IPS-NIHi7 (cell line): ENCODE measurements at regions not wholly inside any gene's neighbourhood (a gene's known extent, or its start where the extent isn't known, plus 50 kb on each side); places are given as distances from the start of the nearest gene placed in this dataset.

Experiments
- DNase-seq: peaks from one replicate; pipeline ENCODE4 v3.0.0; 2012; ENCODE audit warnings: mixed read lengths; ENCODE audit errors: extremely low spot score

GRCh38 chr9:86659413-86660046, 287.8 kb downstream of the GAS1 start:
- no peak for DNase-seq

GRCh38 chr9:86655147-86655546, 292.2 kb downstream of the GAS1 start:
- no peak for DNase-seq

- DNase-seq: no peak
Observed at GRCh38 chr9:86653466-86653865, 293.8 kb downstream of the GAS1 start.

- no peak for DNase-seq
Observed at GRCh38 chr9:86652736-86653135, 294.6 kb downstream of the GAS1 start.

- DNase-seq: no peak
Observed at GRCh38 chr9:86649913-86650312, 295.7 kb upstream of the TUT7 start.

GRCh38 chr9:86648828-86649170, 294.6 kb upstream of the TUT7 start:
- no peak for DNase-seq

- no peak for DNase-seq
Observed at GRCh38 chr9:86648156-86648827, 294.1 kb upstream of the TUT7 start.

- no peak for DNase-seq
Observed at GRCh38 chr9:86645303-86645702, 291.1 kb upstream of the TUT7 start.

- no peak for DNase-seq
Observed at GRCh38 chr9:86644675-86645034, 290.4 kb upstream of the TUT7 start.

- DNase-seq: no peak
Observed at GRCh38 chr9:86643946-86644674, 289.9 kb upstream of the TUT7 start.

- no peak for DNase-seq
Observed at GRCh38 chr9:86642721-86643120, 288.5 kb upstream of the TUT7 start.

- DNase-seq: no peak
Observed at GRCh38 chr9:86641970-86642369, 287.8 kb upstream of the TUT7 start.

- DNase-seq: no peak
Observed at GRCh38 chr9:86639899-86640379, 285.7 kb upstream of the TUT7 start.

GRCh38 chr9:86639287-86639686, 285.1 kb upstream of the TUT7 start:
- DNase-seq: no peak

GRCh38 chr9:86638109-86638508, 283.9 kb upstream of the TUT7 start:
- DNase-seq: no peak

GRCh38 chr9:86637515-86637914, 283.3 kb upstream of the TUT7 start:
- peak; percentile 84 for DNase-seq

GRCh38 chr9:86636519-86636918, 282.3 kb upstream of the TUT7 start:
- no peak for DNase-seq

GRCh38 chr9:86636038-86636437, 281.8 kb upstream of the TUT7 start:
- no peak for DNase-seq

GRCh38 chr9:86634501-86634900, 280.3 kb upstream of the TUT7 start:
- no peak for DNase-seq

- no peak for DNase-seq
Observed at GRCh38 chr9:86633945-86634344, 279.7 kb upstream of the TUT7 start.

- no peak for DNase-seq
Observed at GRCh38 chr9:86632537-86632936, 278.3 kb upstream of the TUT7 start.

- DNase-seq: no peak
Observed at GRCh38 chr9:86629530-86629929, 275.3 kb upstream of the TUT7 start.

- DNase-seq: no peak
Observed at GRCh38 chr9:86626802-86627201, 272.6 kb upstream of the TUT7 start.
